ENCODE measurements at regions not wholly inside any gene's neighbourhood (a gene's known extent, or its start where the extent isn't known, plus 50 kb on each side); places are given as distances from the start of the nearest gene placed in this dataset.

GRCh38 chr10:63772491-63772890 lies 251.3 kb downstream of the REEP3 start:
- Mint-ChIP-seq H3K27ac (no peak overlapping the region), H3K4me3 (no peak overlapping the region), H3K4me1 (no peaks in the 10 kb centered on the region), H3K9me3 (no peaks in the 10 kb centered on the region), H3K36me3 (ENCODE audit: low read depth) (no peaks in the 10 kb centered on the region), H3K27me3 (peaks cover 9% of the 10 kb centered on the region)
- DNase-seq (no peak), ATAC-seq (ENCODE audit: low read depth) (no peak)
- ChIA-PET POLR2A (no interaction called here), CTCF (no interaction called here)
- TF ChIP-seq CTCF (IDR thresholded peaks at IDR 0.05) = no peak
- intact Hi-C loops (cut with micrococcal nuclease) = no loop called here

DNA sequence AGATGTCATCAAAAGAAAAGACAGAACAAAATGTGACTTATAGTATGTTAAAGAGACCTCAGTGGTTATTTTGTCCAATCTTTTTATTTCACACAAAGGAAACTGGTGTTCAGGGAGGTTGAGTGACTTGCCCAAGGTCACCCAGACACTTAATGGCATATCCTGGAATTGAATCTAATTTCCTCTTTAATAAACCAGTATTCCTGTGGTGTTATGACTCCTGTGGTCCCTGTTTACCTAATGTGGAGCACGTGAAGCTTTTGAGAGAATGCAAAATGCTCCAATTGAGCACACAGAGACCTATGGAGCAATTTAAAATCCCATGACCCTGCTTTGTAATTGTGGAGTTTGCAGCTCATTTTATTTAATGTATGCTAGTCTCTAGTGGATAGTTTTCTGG lies 251.9 kb downstream of the REEP3 start:
- no peak for TF ChIP-seq CTCF (IDR thresholded peaks at IDR 0.05)
- Mint-ChIP-seq H3K27me3 (peaks cover 10% of the 10 kb centered on the region), H3K27ac (no peak overlapping the region), H3K4me1 (no peaks in the 10 kb centered on the region), H3K36me3 (ENCODE audit: low read depth) (no peaks in the 10 kb centered on the region), H3K9me3 (no peaks in the 10 kb centered on the region), H3K4me3 (no peak overlapping the region)
- intact Hi-C loops (cut with micrococcal nuclease) = no loop called here
- DNase-seq = no peak
- CTCF ChIA-PET = no interaction called here
- ATAC-seq (ENCODE audit: low read depth) = no peak
- POLR2A ChIA-PET = no interaction called here

GRCh38 chr10:63773962-63774361 lies 252.8 kb downstream of the REEP3 start:
- DNase-seq = no peak
- CTCF ChIA-PET = no interaction called here
- H3K27me3 Mint-ChIP-seq = peaks cover 16% of the 10 kb centered on the region
- TF ChIP-seq CTCF (IDR thresholded peaks at IDR 0.05) = no peak
- intact Hi-C loops (cut with micrococcal nuclease) = no loop called here
- POLR2A ChIA-PET = no interaction called here
- no peak for ATAC-seq (ENCODE audit: low read depth)
- H3K9me3 Mint-ChIP-seq = no peaks in the 10 kb centered on the region
- no peaks in the 10 kb centered on the region for H3K4me1 Mint-ChIP-seq
- H3K4me3 Mint-ChIP-seq = no peak overlapping the region
- H3K27ac Mint-ChIP-seq = no peak overlapping the region
- H3K36me3 Mint-ChIP-seq (ENCODE audit: low read depth) = no peaks in the 10 kb centered on the region

- Mint-ChIP-seq H3K9me3 (peaks cover 8% of the 10 kb centered on the region), H3K27ac (no peak overlapping the region), H3K27me3 (peaks cover 17% of the 10 kb centered on the region), H3K36me3 (ENCODE audit: low read depth) (no peaks in the 10 kb centered on the region), H3K4me1 (no peaks in the 10 kb centered on the region), H3K4me3 (no peak overlapping the region)
- intact Hi-C loops (cut with micrococcal nuclease) = no loop called here
- ATAC-seq (ENCODE audit: low read depth) = no peak
- ChIA-PET CTCF (no interaction called here), POLR2A (no interaction called here)
- no peak for DNase-seq
- TF ChIP-seq CTCF (IDR thresholded peaks at IDR 0.05) = no peak
Observed at GRCh38 chr10:63780101-63780500, 258.9 kb downstream of the REEP3 start.

GRCh38 chr10:63781226-63781625 lies 260.0 kb downstream of the REEP3 start:
- ATAC-seq (ENCODE audit: low read depth) (no peak), DNase-seq (no peak)
- Mint-ChIP-seq H3K9me3 (peaks cover 8% of the 10 kb centered on the region), H3K36me3 (ENCODE audit: low read depth) (no peaks in the 10 kb centered on the region), H3K27me3 (peaks cover 21% of the 10 kb centered on the region), H3K4me3 (no peak overlapping the region), H3K4me1 (no peaks in the 10 kb centered on the region), H3K27ac (no peak overlapping the region)
- TF ChIP-seq CTCF (IDR thresholded peaks at IDR 0.05) = no peak
- ChIA-PET POLR2A (no interaction called here), CTCF (no interaction called here)
- intact Hi-C loops (cut with micrococcal nuclease) = no loop called here
